Suppressor macrophage treated with lipopolysaccharide for 4 hours (primary cell): ENCODE measurements at regions not wholly inside any gene's neighbourhood (a gene's known extent, or its start where the extent isn't known, plus 50 kb on each side); places are given as distances from the start of the nearest gene placed in this dataset.

ENCODE experiments used
- DNase-seq: peaks from one replicate; pipeline ENCODE4 v3.0.0-alpha.2; 2020

- no peak for DNase-seq
These were observed 298.9 kb upstream of the EDIL3 start for GRCh38 chr5:84683594-84683993.

- no peak for DNase-seq
These were observed 297.9 kb upstream of the EDIL3 start for GRCh38 chr5:84682531-84682930.

DNA sequence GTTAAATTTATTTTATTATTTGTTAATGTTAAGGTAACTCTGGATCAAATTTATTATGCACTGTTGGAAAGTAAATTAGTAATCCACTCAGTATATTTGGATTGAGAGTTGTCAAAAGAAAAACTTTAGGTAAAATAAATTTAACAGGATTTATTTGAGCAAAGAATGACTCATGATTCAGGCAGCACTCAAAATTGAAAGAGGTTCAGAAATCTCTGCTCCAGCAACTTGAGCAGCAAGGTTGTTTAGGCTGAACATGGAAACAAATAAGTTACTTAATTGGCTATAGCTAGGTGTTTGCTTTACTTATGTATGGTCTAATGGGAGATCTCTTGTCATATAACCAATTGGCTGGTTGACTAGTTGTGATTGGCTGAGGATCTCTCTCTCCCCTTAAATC lies 296.2 kb upstream of the EDIL3 start:
- no peak for DNase-seq

- no peak for DNase-seq
These were observed 289.1 kb upstream of the EDIL3 start for GRCh38 chr5:84673785-84674184.

DNA sequence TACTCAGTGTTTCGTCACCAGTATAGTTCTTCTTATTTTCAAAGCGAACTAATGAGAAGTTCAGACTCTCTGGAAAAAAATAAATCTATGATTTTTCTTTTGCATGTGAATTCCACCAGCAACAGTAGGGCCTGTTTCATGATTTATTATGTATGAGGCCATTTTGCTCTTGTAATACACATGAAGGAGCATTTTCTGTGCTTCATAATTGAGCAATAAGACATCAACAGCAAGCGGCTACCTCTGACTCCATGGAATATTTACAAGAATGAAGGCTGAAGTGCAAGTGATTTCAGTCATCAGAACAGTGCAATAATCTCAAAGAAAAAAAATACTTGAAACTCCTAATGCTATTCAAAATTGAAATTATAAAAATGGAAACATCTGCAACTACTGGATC lies 282.9 kb upstream of the EDIL3 start:
- DNase-seq = no peak

- no peak for DNase-seq
These were observed 265.7 kb upstream of the EDIL3 start for GRCh38 chr5:84650429-84650828.

GRCh38 chr5:84647581-84647980 lies 262.9 kb upstream of the EDIL3 start:
- DNase-seq = no peak

- DNase-seq = no peak
These were observed 258.1 kb upstream of the EDIL3 start for GRCh38 chr5:84642795-84643194.

- DNase-seq = no peak
These were observed 257.6 kb upstream of the EDIL3 start for GRCh38 chr5:84642324-84642723.

DNA sequence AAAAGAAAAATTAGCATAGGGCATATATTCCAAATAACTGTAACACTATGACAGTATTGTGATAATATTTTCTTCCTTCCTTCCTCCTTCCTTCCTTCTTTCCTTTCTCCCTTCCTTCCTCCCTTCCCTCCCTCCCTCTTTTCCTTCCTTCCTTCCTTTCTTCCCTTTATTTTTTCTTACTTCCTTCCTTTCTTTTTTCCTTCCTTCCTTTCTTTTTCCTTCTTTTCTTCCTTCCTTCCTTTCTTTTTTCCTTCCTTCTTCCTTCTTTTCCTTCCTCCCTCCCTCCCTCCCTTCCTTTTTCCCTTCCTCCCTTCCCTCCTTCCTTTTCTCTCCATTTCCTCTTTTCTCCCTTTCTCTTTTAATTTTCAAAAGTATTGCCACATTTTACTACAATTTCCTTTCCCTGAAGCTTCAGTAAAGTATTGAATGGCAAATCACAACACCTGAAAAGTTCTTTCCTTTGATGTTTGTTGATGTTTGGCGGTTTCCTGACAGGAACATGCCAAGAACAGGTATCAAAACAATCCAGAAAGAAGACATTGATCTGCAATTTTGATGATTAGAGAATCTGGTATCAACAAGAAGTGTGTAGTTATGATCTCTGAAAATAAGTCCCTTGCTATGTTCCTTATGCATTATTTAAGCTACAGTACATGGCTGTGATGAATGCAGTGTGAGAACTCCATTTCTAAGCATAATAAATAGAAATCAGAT lies 253.1 kb upstream of the EDIL3 start:
- no peak for DNase-seq

- DNase-seq = no peak
These were observed 250.8 kb upstream of the EDIL3 start for GRCh38 chr5:84635235-84636055.

- no peak for DNase-seq
These were observed 249.6 kb upstream of the EDIL3 start for GRCh38 chr5:84634256-84634655.

DNA sequence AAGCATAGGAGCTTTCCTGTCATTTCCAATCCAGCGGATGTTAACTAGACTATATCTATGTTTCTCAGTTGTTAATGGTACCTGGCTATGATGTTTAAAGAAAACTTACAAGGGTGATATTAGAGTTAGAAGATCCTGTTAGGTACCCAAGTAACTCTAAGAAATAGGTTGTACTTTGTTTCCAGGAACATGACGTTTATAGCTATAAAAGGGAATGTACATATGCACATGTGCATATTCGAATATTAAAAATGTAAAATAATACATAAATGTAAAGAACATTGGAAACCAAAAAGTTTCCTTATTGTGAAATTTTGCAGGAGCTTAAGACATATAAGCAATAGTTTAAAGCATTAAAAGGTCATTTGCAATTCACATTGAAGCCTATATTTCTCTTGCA lies 247.7 kb upstream of the EDIL3 start:
- no peak for DNase-seq

- no peak for DNase-seq
These were observed 244.2 kb upstream of the EDIL3 start for GRCh38 chr5:84628918-84629317.

- no peak for DNase-seq
These were observed 238.3 kb upstream of the EDIL3 start for GRCh38 chr5:84623019-84623418.

DNA sequence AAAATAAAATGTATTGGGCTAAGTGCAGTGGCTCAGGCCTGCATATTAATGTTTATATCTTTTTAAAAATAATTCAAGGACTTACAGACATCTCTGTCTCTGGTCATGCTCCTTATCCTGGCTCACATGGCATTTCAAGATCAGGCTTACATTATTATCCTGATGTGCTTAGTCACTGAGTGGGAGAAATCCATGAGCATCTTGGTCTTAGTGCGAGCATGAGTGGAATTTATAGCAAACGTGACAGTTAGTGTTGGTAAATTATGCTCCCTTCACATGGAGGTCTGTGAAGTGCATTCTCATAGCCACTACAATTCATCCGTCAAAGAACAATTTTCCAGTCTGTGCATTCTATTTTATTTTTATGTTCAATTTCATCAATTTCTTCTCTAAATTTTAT lies 237.8 kb upstream of the EDIL3 start:
- no peak for DNase-seq

DNA sequence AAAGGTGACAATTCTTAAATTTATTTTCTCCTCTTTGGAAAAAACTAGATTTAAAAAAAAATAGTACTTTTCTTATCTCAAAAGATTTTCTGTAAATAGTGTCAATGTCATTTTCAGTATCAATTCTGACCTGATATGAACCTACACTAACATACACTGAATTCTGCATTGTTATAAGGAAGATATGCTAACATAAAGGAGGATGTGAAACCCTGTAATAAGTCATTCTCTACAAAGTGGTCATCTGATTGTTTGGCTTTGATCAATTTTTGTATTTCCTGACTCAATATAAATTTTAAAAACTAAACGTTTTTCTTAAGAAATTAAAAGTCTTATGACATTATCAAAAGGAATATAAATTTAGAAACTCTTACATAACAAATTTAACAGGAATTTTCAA lies 233.6 kb upstream of the EDIL3 start:
- peak; percentile 5 for DNase-seq

DNA sequence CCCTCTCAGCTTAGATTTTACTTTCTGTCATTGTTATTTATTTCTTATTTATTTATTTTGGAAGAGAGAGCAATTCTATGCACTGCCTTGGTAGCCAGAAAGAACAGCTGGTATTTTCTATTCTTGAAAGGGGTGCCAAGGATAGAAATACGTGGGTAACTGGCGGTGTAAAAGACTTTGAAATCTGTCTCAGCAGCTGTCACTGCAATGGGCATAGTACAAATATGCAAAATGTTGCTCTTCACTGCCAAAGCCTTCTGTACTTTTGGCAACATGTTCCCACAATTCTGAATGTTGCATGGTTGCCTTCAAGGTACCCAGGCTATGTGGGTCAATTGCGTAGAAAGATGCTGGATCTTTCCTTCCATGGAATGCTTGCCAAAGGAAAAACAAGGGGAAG lies 230.2 kb upstream of the EDIL3 start:
- DNase-seq = no peak

GRCh38 chr5:84606784-84607183 lies 222.1 kb upstream of the EDIL3 start:
- no peak for DNase-seq

- peak; percentile 69 for DNase-seq
These were observed 220.6 kb upstream of the EDIL3 start for GRCh38 chr5:84605241-84605640.

- no peak for DNase-seq
These were observed 219.0 kb upstream of the EDIL3 start for GRCh38 chr5:84603568-84604185.

- DNase-seq = no peak
These were observed 217.7 kb upstream of the EDIL3 start for GRCh38 chr5:84602371-84602771.

DNA sequence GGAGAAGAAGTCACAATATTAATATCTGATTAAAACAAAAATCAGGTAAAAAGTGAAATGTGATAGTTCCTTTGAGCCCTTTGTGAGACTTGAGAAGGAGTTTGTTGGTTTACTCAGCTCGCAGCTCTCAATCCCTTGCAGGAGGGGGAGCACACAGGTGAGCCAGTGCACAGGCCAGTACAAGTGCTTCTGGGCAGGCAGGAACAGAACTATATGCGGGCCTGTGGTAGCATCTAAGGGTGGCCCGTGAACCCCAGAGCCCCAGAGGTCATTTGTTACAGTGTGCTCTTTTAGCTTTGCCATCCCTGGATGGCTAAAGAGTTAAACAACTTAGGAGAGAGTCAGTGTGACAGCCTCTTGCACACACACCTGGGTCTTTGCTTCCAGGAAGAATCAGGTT lies 215.3 kb upstream of the EDIL3 start:
- no peak for DNase-seq

DNA sequence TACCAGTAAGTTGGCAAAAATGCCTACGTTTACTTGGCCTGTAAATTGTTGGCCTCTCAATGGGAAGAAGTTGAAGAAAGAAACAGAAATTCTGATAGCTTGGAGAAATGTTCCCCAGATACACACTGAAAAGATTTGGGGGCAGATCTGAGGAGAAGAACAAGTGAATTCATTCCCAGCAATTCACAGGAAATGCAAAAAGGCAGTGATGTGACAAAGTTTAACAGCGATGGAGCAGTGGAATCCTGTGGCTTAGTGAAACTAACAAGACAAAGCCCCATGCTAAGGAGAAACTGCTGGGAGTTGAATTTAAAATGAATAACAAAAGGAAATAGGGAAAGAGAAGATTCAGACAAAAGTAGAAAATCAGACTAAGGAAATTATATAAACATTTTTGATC lies 213.2 kb upstream of the EDIL3 start:
- no peak for DNase-seq
